H1 (cell line): ENCODE measurements at regions not wholly inside any gene's neighbourhood (a gene's known extent, or its start where the extent isn't known, plus 50 kb on each side); places are given as distances from the start of the nearest gene placed in this dataset.

Source experiments
- CTCF ChIA-PET: fragments of 300-600 bp; sonication (Branson Sonifier 250); formaldehyde crosslinking; loops from one replicate; lab custom pipeline; 2021; ENCODE audit not compliant: partially characterized antibody; lab: Charles Lee
- POLR2A ChIA-PET: fragments of 300-600 bp; sonication (Branson Sonifier 250); formaldehyde crosslinking; loops from one replicate; lab custom pipeline; 2021; ENCODE audit warnings: inconsistent platforms; ENCODE audit not compliant: partially characterized antibody; lab: Charles Lee
- DNase-seq, 2 experiments: peaks; one replicate each; pipeline versions ENCODE4 v3.0.0 to v3.0.0-alpha.2; 2010 to 2022; ENCODE audit warnings: low spot score in 2 of 2, low read depth in 1 of 2, mixed read lengths in 1 of 2
- FAIRE-seq: peaks from 2 replicates; lab custom pipeline; 2011; peaks lifted over from hg19 to GRCh38; lab: Jason Lieb, UNC
- H2AFZ ChIP-seq: 2 replicates; pipeline ENCODE4 v1.8.1; 2012; ENCODE audit warnings: low read length, inconsistent platforms
- H2AK5ac ChIP-seq: 2 replicates; pipeline ENCODE4 v1.6.1; 2013; ENCODE audit warnings: low read depth, low read length
- H2BK120ac ChIP-seq: replicated peaks from 2 replicates; pipeline ENCODE3; 2013; ENCODE audit warnings: low read depth, low read length, inconsistent platforms
- H2BK12ac ChIP-seq: 2 replicates; pipeline ENCODE4 v1.6.1; 2013; ENCODE audit warnings: low read depth, low read length
- H2BK15ac ChIP-seq: 2 replicates; pipeline ENCODE4 v1.6.1; 2013; ENCODE audit warnings: low read length
- H2BK20ac ChIP-seq: 2 replicates; pipeline ENCODE4 v1.6.1; 2013; ENCODE audit warnings: low read length
- H2BK5ac ChIP-seq: 2 replicates; pipeline ENCODE4 v1.6.1; 2013; ENCODE audit warnings: low read depth, low read length
- H3K14ac ChIP-seq: 2 replicates; pipeline ENCODE4 v1.6.1; 2013; ENCODE audit warnings: inconsistent platforms; ENCODE audit not compliant: insufficient read length
- H3K18ac ChIP-seq: 2 replicates; pipeline ENCODE4 v1.6.1; 2013; ENCODE audit warnings: low read length; ENCODE audit errors: extremely low read depth
- H3K23ac ChIP-seq: 2 replicates; pipeline ENCODE4 v1.6.1; 2013; ENCODE audit warnings: inconsistent platforms; ENCODE audit not compliant: insufficient read length
- H3K23me2 ChIP-seq: 2 replicates; pipeline ENCODE4 v1.6.1; 2013; ENCODE audit warnings: low read depth, low read length
- H3K27ac ChIP-seq: 2 replicates; pipeline ENCODE4 v1.6.1; 2011; ENCODE audit warnings: low read depth, low read length, inconsistent platforms
- H3K27me3 ChIP-seq, 4 experiments: replicated peaks in 1 of 4; 1 replicate in 1 of 4; 2 replicates in 3 of 4; pipeline versions ENCODE4 v1.6.1 to v1.8.1; 2011 to 2013; ENCODE audit warnings: low read length in 3 of 4, mild to moderate bottlenecking in 3 of 4, inconsistent platforms in 2 of 4, mixed read lengths in 2 of 4, moderate library complexity in 1 of 4; ENCODE audit not compliant: control insufficient read depth in 3 of 4, insufficient read depth in 3 of 4; ENCODE audit errors: extremely low read depth in 1 of 4
- H3K36me3 ChIP-seq, 4 experiments: 2 replicates each; pipeline versions ENCODE4 v1.6.1 to v1.8.1; 2011 to 2013; ENCODE audit warnings: mild to moderate bottlenecking in 4 of 4, low read length in 3 of 4, moderate library complexity in 2 of 4, control low read depth in 1 of 4, inconsistent platforms in 1 of 4; ENCODE audit not compliant: insufficient read depth in 4 of 4, control insufficient read depth in 2 of 4
- H3K4ac ChIP-seq: replicated peaks from 2 replicates; pipeline ENCODE3; 2013; ENCODE audit warnings: low read length, low read depth, mixed read lengths, inconsistent platforms; ENCODE audit not compliant: insufficient read length
- H3K4me1 ChIP-seq, 4 experiments: replicated peaks in 1 of 4; 1 replicate in 1 of 4; 2 replicates in 3 of 4; pipeline versions ENCODE4 v1.6.1 to v1.8.1; 2011 to 2013; ENCODE audit warnings: low read length in 3 of 4, inconsistent platforms in 2 of 4, mixed read lengths in 1 of 4; ENCODE audit not compliant: insufficient read depth in 4 of 4, control insufficient read depth in 3 of 4
- H3K4me2 ChIP-seq, 2 experiments: 2 replicates each; pipeline versions ENCODE4 v1.6.1 to v1.8.1; 2011 to 2013; ENCODE audit warnings: low read depth in 2 of 2, low read length in 2 of 2, control low read depth in 1 of 2, inconsistent platforms in 1 of 2, mild to moderate bottlenecking in 1 of 2; ENCODE audit not compliant: insufficient read depth in 1 of 2
- H3K4me3 ChIP-seq, 4 experiments: fragments of 200-600, 300-600 bp in 1 of 4; sonication (generic), shearing (Covaris generic), sonication (Bioruptor Twin) in 1 of 4; 2 replicates each; pipeline versions ENCODE4 v1.5.1 to v1.8.1; 2011 to 2016; ENCODE audit warnings: low read length in 4 of 4, low read depth in 3 of 4, control low read depth in 2 of 4, inconsistent platforms in 2 of 4, mild to moderate bottlenecking in 2 of 4, mixed read lengths in 1 of 4, moderate library complexity in 1 of 4; ENCODE audit not compliant: insufficient read depth in 2 of 4; ENCODE audit errors: extremely low read depth in 1 of 4
- H3K56ac ChIP-seq: replicated peaks from 2 replicates; pipeline ENCODE3; 2013; ENCODE audit warnings: low read depth, mild to moderate bottlenecking, mixed read lengths, low read length, inconsistent platforms; ENCODE audit not compliant: insufficient read length
- H3K79me1 ChIP-seq: 2 replicates; pipeline ENCODE4 v1.6.1; 2013; ENCODE audit warnings: low read depth, low read length, control low read depth
- H3K79me2 ChIP-seq, 2 experiments: 2 replicates each; pipeline versions ENCODE4 v1.6.1 to v1.8.1; 2012 to 2013; ENCODE audit warnings: low read length in 2 of 2, mild to moderate bottlenecking in 2 of 2, inconsistent platforms in 1 of 2; ENCODE audit not compliant: insufficient read depth in 2 of 2, control insufficient read depth in 1 of 2
- H3K9ac ChIP-seq, 4 experiments: replicated peaks in 1 of 4; 1 replicate in 1 of 4; 2 replicates in 3 of 4; pipeline versions ENCODE4 v1.6.1 to v1.8.1; 2011 to 2013; ENCODE audit warnings: low read depth in 3 of 4, low read length in 3 of 4, control low read depth in 2 of 4, mild to moderate bottlenecking in 2 of 4, moderate library complexity in 2 of 4, inconsistent platforms in 1 of 4; ENCODE audit errors: extremely low read depth in 1 of 4
- H3K9me3 ChIP-seq, 2 experiments: 2 replicates each; pipeline versions ENCODE4 v1.6.1 to v1.8.1; 2012 to 2013; ENCODE audit warnings: mild to moderate bottlenecking in 2 of 2, moderate library complexity in 2 of 2, control low read depth in 1 of 2, inconsistent platforms in 1 of 2, low read depth in 1 of 2, low read length in 1 of 2, mixed read lengths in 1 of 2; ENCODE audit not compliant: insufficient read depth in 2 of 2
- H4K20me1 ChIP-seq, 2 experiments: replicated peaks in 1 of 2; 2 replicates each; pipeline versions ENCODE3 to v1.8.1; 2011 to 2013; ENCODE audit warnings: inconsistent platforms in 2 of 2, low read length in 2 of 2, mild to moderate bottlenecking in 1 of 2; ENCODE audit not compliant: insufficient read depth in 2 of 2, control insufficient read depth in 1 of 2
- H4K5ac ChIP-seq: 2 replicates; pipeline ENCODE4 v1.6.1; 2013; ENCODE audit warnings: low read length, low read depth, mixed read lengths, inconsistent platforms; ENCODE audit not compliant: insufficient read length
- H4K8ac ChIP-seq: 2 replicates; pipeline ENCODE4 v1.8.0; 2013; ENCODE audit warnings: mild to moderate bottlenecking, moderate library complexity, low read length, inconsistent platforms; ENCODE audit not compliant: insufficient read depth; ENCODE audit errors: extremely low read depth
- H4K91ac ChIP-seq: replicated peaks from 2 replicates; pipeline ENCODE3; 2013; ENCODE audit warnings: low read length, mixed read lengths, inconsistent platforms; ENCODE audit not compliant: insufficient read length
- CHD7 ChIP-seq: fragments of 300-600 bp; sonication (generic); IDR thresholded peaks from 2 replicates; pipeline ENCODE4 v1.7.1; 2012; ENCODE audit warnings: low read length, moderate library complexity, mild to moderate bottlenecking, inconsistent platforms; ENCODE audit not compliant: insufficient replicate concordance
- WGBS, 2 experiments: shearing (Covaris generic) in 1 of 2; methylation state at CpG; one replicate each; pipeline versions ENCODE4 v1.1.6 to v1.1.7; 2013 to 2015; ENCODE audit warnings: low lambda C conversion rate in 2 of 2, mixed read lengths in 2 of 2, inconsistent platforms in 1 of 2, low coverage in 1 of 2, missing lambda C conversion rate in 1 of 2; ENCODE audit not compliant: insufficient replicate concordance in 2 of 2, insufficient coverage in 1 of 2, insufficient read length in 1 of 2; ENCODE audit errors: extremely low coverage in 1 of 2, missing lambda C conversion rate in 1 of 2; 5-methylcytosine and 5-hydroxymethylcytosine counted together

GRCh38 chr1:238409932-238410331 is 519.2 kb upstream of the ZP4 start:
- H3K9me3 ChIP-seq, result no peaks in the 10 kb centered on the region
- no peak overlapping the region for H2BK15ac ChIP-seq
- POLR2A ChIA-PET, result no interaction called here
- no peak overlapping the region for H2AK5ac ChIP-seq
- H3K56ac ChIP-seq, result no peak overlapping the region
- no peak overlapping the region for H3K4ac ChIP-seq
- H3K79me2 ChIP-seq, result no peaks in the 10 kb centered on the region
- H2BK12ac ChIP-seq, result no peak overlapping the region
- no peak for DNase-seq
- H3K14ac ChIP-seq, result no peak overlapping the region
- no peak overlapping the region for H3K27ac ChIP-seq
- no peak overlapping the region for H4K8ac ChIP-seq
- H3K79me1 ChIP-seq, result no peaks in the 10 kb centered on the region
- no peak overlapping the region for H2BK120ac ChIP-seq
- no peaks in the 10 kb centered on the region for H4K20me1 ChIP-seq
- H4K5ac ChIP-seq, result no peak overlapping the region
- CTCF ChIA-PET, result no interaction called here
- H3K23me2 ChIP-seq, result no peaks in the 10 kb centered on the region
- 99% methylated on average over 5 of the region's 5 CpGs; no CpG with 5 or more reads in 1 of the 2 experiments for WGBS, 2 experiments
- H3K23ac ChIP-seq, result no peak overlapping the region
- no peak overlapping the region for H3K9ac ChIP-seq
- no peak overlapping the region for H2BK20ac ChIP-seq
- FAIRE-seq, result no peak
- H3K4me3 ChIP-seq, result no peak overlapping the region
- H2BK5ac ChIP-seq, result no peak overlapping the region
- peak overlapping the region; percentile 20; the same call in 1 of the 2 replicates for H2AFZ ChIP-seq
- no peak overlapping the region for H4K91ac ChIP-seq
- H3K18ac ChIP-seq, result no peak overlapping the region
- no peaks in the 10 kb centered on the region for H3K36me3 ChIP-seq
- H3K4me2 ChIP-seq, result no peak overlapping the region
- H3K4me1 ChIP-seq, result no peaks in the 10 kb centered on the region
- peaks cover 0 to 1% (median 0%) of the 10 kb centered on the region in 4 experiments; a peak in 1 of 7 replicates for H3K27me3 ChIP-seq
- TF ChIP-seq CHD7, result no peak
